PC-9 (cell line): ENCODE measurements at regions not wholly inside any gene's neighbourhood (a gene's known extent, or its start where the extent isn't known, plus 50 kb on each side); places are given as distances from the start of the nearest gene placed in this dataset.

Source experiments
- BruUV-seq: library from RNA; stranded (reverse); fragments of 400-500 nt; replicated peaks from 2 replicates; lab custom pipeline; 2021; lab: Mats Ljungman, UMichigan
- CTCF ChIA-PET: fragments of 300-600 bp; sonication (Branson Sonifier 250); formaldehyde crosslinking; loops from one replicate; lab custom pipeline; 2022; ENCODE audit warnings: antibody characterized with exemption; lab: Charles Lee
- POLR2A ChIA-PET: fragments of 300-600 bp; sonication (Branson Sonifier 250); formaldehyde crosslinking; loops from one replicate; lab custom pipeline; 2022; ENCODE audit warnings: antibody characterized with exemption; ENCODE audit not compliant: unreplicated experiment; lab: Charles Lee
- DNase-seq, 2 experiments: peaks; one replicate each; pipeline versions ENCODE4 v3.0.0 to v3.0.0-alpha.2; 2015 to 2022; ENCODE audit warnings: mixed read lengths in 1 of 2
- H2AFZ ChIP-seq: fragments of 200-600 bp; sonication (generic); 2 replicates; pipeline ENCODE4 v1.8.1; 2017; ENCODE audit warnings: antibody characterized with exemption
- H3F3A ChIP-seq: fragments of 200-600 bp; sonication (generic); 2 replicates; pipeline ENCODE4 v1.8.1; 2017; ENCODE audit warnings: antibody characterized with exemption, mild to moderate bottlenecking, low read depth; ENCODE audit not compliant: insufficient read depth
- H3K27ac ChIP-seq: fragments of 200-600 bp; sonication (generic); 2 replicates; pipeline ENCODE4 v1.6.1; 2016; ENCODE audit warnings: mixed run types
- H3K27me3 ChIP-seq: fragments of 200-600 bp; sonication (generic); 2 replicates; pipeline ENCODE4 v1.6.1; 2016; ENCODE audit warnings: low read depth, mixed run types; ENCODE audit not compliant: insufficient read depth
- H3K36me3 ChIP-seq: fragments of 200-600 bp; sonication (generic); 2 replicates; pipeline ENCODE4 v1.6.1; 2016; ENCODE audit warnings: low read depth, mixed run types
- H3K4me1 ChIP-seq: fragments of 200-600 bp; sonication (generic); replicated peaks from 2 replicates; pipeline ENCODE4 v1.6.1; 2016; ENCODE audit warnings: mixed run types; ENCODE audit not compliant: insufficient read depth
- H3K4me2 ChIP-seq: fragments of 200-600 bp; sonication (generic); 2 replicates; pipeline ENCODE4 v1.6.1; 2017; ENCODE audit warnings: mixed run types
- H3K4me3 ChIP-seq: fragments of 200-600 bp; sonication (generic); 2 replicates; pipeline ENCODE4 v1.6.1; 2016; ENCODE audit warnings: mixed run types
- H3K79me2 ChIP-seq: fragments of 200-600 bp; sonication (generic); 2 replicates; pipeline ENCODE4 v1.6.1; 2017; ENCODE audit warnings: low read depth, mixed run types
- H3K9me2 ChIP-seq: fragments of 200-600 bp; sonication (generic); 2 replicates; pipeline ENCODE4 v1.8.1; 2017; ENCODE audit warnings: mild to moderate bottlenecking; ENCODE audit not compliant: insufficient read depth
- H3K9me3 ChIP-seq: fragments of 200-600 bp; sonication (generic); 2 replicates; pipeline ENCODE4 v1.8.1; 2016; ENCODE audit warnings: low read depth; ENCODE audit not compliant: insufficient read depth
- H4K20me1 ChIP-seq: fragments of 200-600 bp; sonication (generic); 2 replicates; pipeline ENCODE4 v1.8.1; 2017; ENCODE audit not compliant: insufficient read depth
- CTCF ChIP-seq: fragments of 200-600 bp; sonication (generic); conservative IDR thresholded peaks from 2 replicates; pipeline ENCODE4 v1.6.1; 2017; ENCODE audit warnings: mixed run types, antibody characterized with exemption, mild to moderate bottlenecking, moderate library complexity
- EZH2 ChIP-seq: fragments of 200-600 bp; sonication (generic); IDR thresholded peaks from 2 replicates; pipeline ENCODE4 v1.8.0; 2017; ENCODE audit warnings: antibody characterized with exemption, low read depth
- intact Hi-C: fragments of 100-400 bp; cut with micrococcal nuclease; formaldehyde crosslinking; loops from one replicate; pipeline ENCODE4 v1.10.0; 2022; ENCODE audit not compliant: unreplicated experiment

- CTCF ChIA-PET, result no interaction called here
- no TSS peak for BruUV-seq
Measured at GRCh38 chr22:48658246-48658645, 1169.4 kb downstream of the BRD1 start.

GRCh38 chr22:48654492-48654891, 1173.2 kb downstream of the BRD1 start:
- intact Hi-C loops, result no loop called here
- no peak for TF ChIP-seq CTCF
- no peak for TF ChIP-seq EZH2
- no peaks in the 10 kb centered on the region for H3K4me1 ChIP-seq
- H3K79me2 ChIP-seq, result no peaks in the 10 kb centered on the region
- H3K9me2 ChIP-seq, result no peaks in the 10 kb centered on the region
- H3K36me3 ChIP-seq, result no peaks in the 10 kb centered on the region
- ChIA-PET POLR2A (no interaction called here), CTCF (no interaction called here)
- no peak overlapping the region for H3K27ac ChIP-seq
- H3K9me3 ChIP-seq, result no peaks in the 10 kb centered on the region
- H3K27me3 ChIP-seq, result peaks cover 96% of the 10 kb centered on the region
- no peak overlapping the region for H3K4me3 ChIP-seq
- no TSS peak for BruUV-seq
- H3F3A ChIP-seq, result no peaks in the 10 kb centered on the region
- no peak overlapping the region for H2AFZ ChIP-seq
- DNase-seq, result no peak
- no peak overlapping the region for H3K4me2 ChIP-seq
- H4K20me1 ChIP-seq, result 0 out of 2 replicates have a peak, but pooled peaks cover 10% of the 10 kb centered on the region

More at GRCh38 chr22:48658246-48658645, 1169.4 kb downstream of the BRD1 start:
- Histone ChIP-seq H2AFZ (no peak overlapping the region), H4K20me1 (0 out of 2 replicates have a peak, but pooled peaks cover 5% of the 10 kb centered on the region), H3K4me3 (no peak overlapping the region), H3K9me3 (no peaks in the 10 kb centered on the region), H3K79me2 (no peaks in the 10 kb centered on the region), H3K4me2 (no peak overlapping the region), H3K4me1 (no peaks in the 10 kb centered on the region), H3K36me3 (no peaks in the 10 kb centered on the region), H3K27me3 (peaks cover 90% of the 10 kb centered on the region), H3F3A (no peaks in the 10 kb centered on the region), H3K9me2 (no peaks in the 10 kb centered on the region), H3K27ac (no peak overlapping the region)
- intact Hi-C loops, result no loop called here
- TF ChIP-seq CTCF, result no peak
- TF ChIP-seq EZH2, result no peak
- no peak for DNase-seq
- POLR2A ChIA-PET, result no interaction called here

GRCh38 chr22:48653929-48654328, 1173.7 kb downstream of the BRD1 start:
- ChIA-PET POLR2A (no interaction called here), CTCF (no interaction called here)
- Histone ChIP-seq H3K4me1 (no peaks in the 10 kb centered on the region), H4K20me1 (0 out of 2 replicates have a peak, but pooled peaks cover 10% of the 10 kb centered on the region), H3K9me2 (no peaks in the 10 kb centered on the region), H3K79me2 (no peaks in the 10 kb centered on the region), H2AFZ (no peak overlapping the region), H3K36me3 (no peaks in the 10 kb centered on the region), H3K27me3 (peaks cover 96% of the 10 kb centered on the region), H3K4me2 (no peak overlapping the region), H3F3A (no peaks in the 10 kb centered on the region), H3K4me3 (no peak overlapping the region), H3K9me3 (no peaks in the 10 kb centered on the region), H3K27ac (no peak overlapping the region)
- TF ChIP-seq EZH2 (no peak), CTCF (no peak)
- DNase-seq, result no peak
- BruUV-seq, result no TSS peak
- intact Hi-C loops, result no loop called here
